A549 (cell line): ENCODE measurements at regions not wholly inside any gene's neighbourhood (a gene's known extent, or its start where the extent isn't known, plus 50 kb on each side); places are given as distances from the start of the nearest gene placed in this dataset.

Experiments
- EHMT2 ChIP-seq: fragments of 200-600 bp; sonication (generic); IDR thresholded peaks from 2 replicates; pipeline ENCODE4 v1.6.1; 2016; ENCODE audit warnings: antibody characterized with exemption, low read depth, mild to moderate bottlenecking, moderate library complexity
- HMGXB4 ChIP-seq: fragments of 250-450 bp; sonication (Bioruptor Pico); IDR thresholded peaks from 2 replicates; pipeline ENCODE4 v1.5.0; 2021; ENCODE audit warnings: mild to moderate bottlenecking, moderate library complexity, borderline replicate concordance
- MAZ ChIP-seq: fragments of 150-350 bp; IDR thresholded peaks from 2 replicates; pipeline ENCODE4 v1.6.1; 2014; ENCODE audit warnings: antibody characterized with exemption, low read depth, low read length, borderline replicate concordance
- POLR2A ChIP-seq: IDR thresholded peaks from 2 replicates; pipeline ENCODE4 v1.6.1; 2012; ENCODE audit warnings: mild to moderate bottlenecking, low read length

DNA sequence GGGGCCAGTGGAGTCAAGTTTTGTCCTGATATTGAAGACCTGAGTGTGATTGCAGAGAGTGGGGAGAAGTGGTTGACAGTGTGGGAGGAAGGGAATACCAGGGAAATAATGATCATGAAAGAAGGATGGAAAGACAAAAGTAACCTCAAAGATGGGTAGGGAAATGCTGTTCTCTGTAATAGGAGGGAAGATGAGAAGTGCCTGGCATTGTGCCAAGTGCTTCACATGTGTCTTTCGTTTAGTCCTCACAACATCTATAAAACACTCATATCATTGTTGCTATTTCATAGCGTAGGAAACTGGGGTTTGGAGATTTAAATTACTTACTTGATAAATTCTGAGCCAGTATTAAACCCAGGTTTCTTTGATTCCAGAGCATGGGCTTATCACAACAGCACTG, 472.3 kb downstream of the LRRC70 start:
- TF ChIP-seq POLR2A: no peak
- no peak for TF ChIP-seq EHMT2
- TF ChIP-seq HMGXB4: no peak
- TF ChIP-seq MAZ: no peak
